WTC11 (cell line): ENCODE measurements at regions not wholly inside any gene's neighbourhood (a gene's known extent, or its start where the extent isn't known, plus 50 kb on each side); places are given as distances from the start of the nearest gene placed in this dataset.

Experiments used
- ATAC-seq: fragments of 200-7000 bp; cut with Tn5 transposase; 2 replicates; pipeline ENCODE4 v1.10.0; 2021; ENCODE audit warnings: mild to moderate bottlenecking, moderate library complexity
- CTCF ChIA-PET: fragments of 300-600 bp; sonication (Branson Sonifier 250); formaldehyde crosslinking; loops from one replicate; lab custom pipeline; 2021; ENCODE audit warnings: antibody characterized with exemption; lab: Charles Lee
- POLR2A ChIA-PET: fragments of 350-600 bp; sonication (Branson Sonifier 250); formaldehyde crosslinking; loops from one replicate; lab custom pipeline; 2021; ENCODE audit warnings: antibody characterized with exemption; lab: Charles Lee
- DNase-seq: peaks from one replicate; pipeline ENCODE4 v3.0.0; 2021; ENCODE audit warnings: low spot score
- H3K27ac Mint-ChIP-seq: 2 replicates; pipeline ENCODE4 v1.8.0; 2021; ENCODE audit warnings: mixed read lengths
- H3K27me3 Mint-ChIP-seq: 2 replicates; pipeline ENCODE4 v1.8.0; 2021; ENCODE audit warnings: low read depth, mild to moderate bottlenecking, moderate library complexity, mixed read lengths
- H3K36me3 Mint-ChIP-seq: 2 replicates; pipeline ENCODE4 v1.8.0; 2021; ENCODE audit warnings: mixed read lengths
- H3K4me1 Mint-ChIP-seq: 2 replicates; pipeline ENCODE4 v1.8.0; 2022; ENCODE audit warnings: mixed read lengths
- H3K4me3 Mint-ChIP-seq: 2 replicates; pipeline ENCODE4 v1.8.0; 2021; ENCODE audit warnings: mild to moderate bottlenecking, moderate library complexity, mixed read lengths
- H3K9me3 Mint-ChIP-seq: 2 replicates; pipeline ENCODE4 v1.8.0; 2021; ENCODE audit warnings: mixed read lengths
- EMX1 ChIP-seq: fragments of 250-450 bp; sonication (Bioruptor Pico); IDR thresholded peaks from 2 replicates; pipeline ENCODE4 v1.8.0; 2021; ENCODE audit warnings: mild to moderate bottlenecking
- ESRRA ChIP-seq: sonication (generic); formaldehyde crosslinking; IDR thresholded peaks from 2 replicates; pipeline ENCODE4 v1.8.1; 2022; ENCODE audit warnings: mild to moderate bottlenecking, missing genetic modification reagents, borderline replicate concordance
- GABPB1 ChIP-seq: sonication (generic); formaldehyde crosslinking; IDR thresholded peaks from 2 replicates; pipeline ENCODE4 v1.8.1; 2023; ENCODE audit warnings: mild to moderate bottlenecking, missing genetic modification reagents
- NFATC4 ChIP-seq: fragments of 250-450 bp; sonication (Bioruptor Pico); IDR thresholded peaks from 2 replicates; pipeline ENCODE4 v1.9.0; 2021; ENCODE audit warnings: mild to moderate bottlenecking
- NFYB ChIP-seq: sonication (generic); formaldehyde crosslinking; conservative IDR thresholded peaks from 2 replicates; pipeline ENCODE4 v1.8.0; 2022; ENCODE audit warnings: low read depth, missing genetic modification reagents
- NR2C2 ChIP-seq: sonication (generic); formaldehyde crosslinking; IDR thresholded peaks from 2 replicates; pipeline ENCODE4 v1.8.0; 2022; ENCODE audit warnings: mild to moderate bottlenecking, missing genetic modification reagents
- OVOL2 ChIP-seq: fragments of 250-450 bp; sonication (Bioruptor Pico); IDR thresholded peaks from 2 replicates; pipeline ENCODE4 v1.9.0; 2021; ENCODE audit warnings: mild to moderate bottlenecking, borderline replicate concordance
- RORB ChIP-seq: fragments of 250-450 bp; sonication (Bioruptor Pico); IDR thresholded peaks from 2 replicates; pipeline ENCODE4 v1.9.0; 2021; ENCODE audit warnings: mild to moderate bottlenecking
- SOX15 ChIP-seq: fragments of 250-450 bp; sonication (Bioruptor Pico); IDR thresholded peaks from 2 replicates; pipeline ENCODE4 v1.9.0; 2021; ENCODE audit warnings: mild to moderate bottlenecking
- SP1 ChIP-seq: sonication (generic); formaldehyde crosslinking; conservative IDR thresholded peaks from 2 replicates; pipeline ENCODE4 v1.8.1; 2022; ENCODE audit warnings: missing genetic modification reagents
- TCF7 ChIP-seq: sonication (generic); formaldehyde crosslinking; IDR thresholded peaks from 2 replicates; pipeline ENCODE4 v1.8.0; 2022; ENCODE audit warnings: mild to moderate bottlenecking, low read depth, missing genetic modification reagents, moderate library complexity
- TEAD4 ChIP-seq: sonication (generic); formaldehyde crosslinking; IDR thresholded peaks from 2 replicates; pipeline ENCODE4 v1.8.0; 2022; ENCODE audit warnings: mild to moderate bottlenecking, missing genetic modification reagents
- TP53 ChIP-seq: sonication (generic); formaldehyde crosslinking; IDR thresholded peaks from 2 replicates; pipeline ENCODE4 v1.8.1; 2023; ENCODE audit warnings: mild to moderate bottlenecking, missing genetic modification reagents
- ZNF138 ChIP-seq: sonication (generic); formaldehyde crosslinking; conservative IDR thresholded peaks from 2 replicates; pipeline ENCODE4 v1.8.1; 2022; ENCODE audit warnings: mild to moderate bottlenecking, moderate library complexity, missing genetic modification reagents
- ZNF219 ChIP-seq: sonication (generic); formaldehyde crosslinking; IDR thresholded peaks from 2 replicates; pipeline ENCODE4 v1.8.0; 2023; ENCODE audit warnings: missing genetic modification reagents, mild to moderate bottlenecking, borderline replicate concordance
- ZNF423 ChIP-seq: fragments of 250-450 bp; sonication (Bioruptor Pico); IDR thresholded peaks from 2 replicates; pipeline ENCODE4 v2.1.2; 2022; ENCODE audit warnings: mild to moderate bottlenecking, moderate library complexity
- TF ChIP-seq, protein P1 (sequence below): sonication (generic); formaldehyde crosslinking; IDR thresholded peaks from 2 replicates; pipeline ENCODE4 v1.8.0; 2022; ENCODE audit warnings: mild to moderate bottlenecking, missing genetic modification reagents
- TF ChIP-seq, protein P2 (sequence below): sonication (generic); formaldehyde crosslinking; IDR thresholded peaks from 2 replicates; pipeline ENCODE4 v1.8.1; 2022; ENCODE audit warnings: low read depth, mild to moderate bottlenecking, moderate library complexity, missing genetic modification reagents, borderline replicate concordance
- TF ChIP-seq, protein P3 (sequence below): fragments of 200-600 bp; IDR thresholded peaks from 2 replicates; pipeline ENCODE4 v1.8.0; 2022; ENCODE audit warnings: antibody characterized with exemption
- TF ChIP-seq, protein P4 (sequence below): sonication (generic); formaldehyde crosslinking; conservative IDR thresholded peaks from 2 replicates; pipeline ENCODE4 v1.8.1; 2023; ENCODE audit warnings: mild to moderate bottlenecking, low read depth, missing genetic modification reagents, moderate library complexity
- TF ChIP-seq, protein P5 (sequence below): sonication (generic); formaldehyde crosslinking; IDR thresholded peaks from 2 replicates; pipeline ENCODE4 v1.8.1; 2023; ENCODE audit warnings: mild to moderate bottlenecking, moderate library complexity, missing genetic modification reagents

DNA sequence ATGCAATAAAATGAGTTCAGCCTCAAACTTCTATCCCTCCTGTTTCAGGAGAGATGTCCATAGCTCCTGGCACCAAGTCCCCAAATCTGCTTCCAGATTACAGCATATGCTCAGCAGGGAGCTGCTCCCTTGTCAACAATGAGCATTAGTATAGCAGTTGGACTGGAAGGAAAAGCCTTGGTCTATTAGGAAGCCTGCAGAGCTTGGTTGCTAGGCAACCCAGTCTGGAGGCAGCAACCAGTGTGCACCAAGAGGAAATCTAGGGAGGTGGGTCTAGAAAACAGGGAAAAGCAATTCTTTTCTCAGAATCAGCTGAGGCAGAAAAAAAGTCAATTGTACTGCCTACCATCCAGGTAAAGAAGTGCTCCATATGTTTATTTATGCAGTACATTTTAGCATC is 229.5 kb upstream of the NMUR2 start:
- POLR2A ChIA-PET, result no interaction called here
- Mint-ChIP-seq H3K36me3 (no peaks in the 10 kb centered on the region), H3K27ac (no peak overlapping the region), H3K9me3 (no peaks in the 10 kb centered on the region), H3K4me1 (no peaks in the 10 kb centered on the region), H3K4me3 (no peak overlapping the region), H3K27me3 (peaks cover 23% of the 10 kb centered on the region)
- DNase-seq (peak; percentile 10), ATAC-seq (peak; percentile 64)
- CTCF ChIA-PET, result no interaction called here
- TF ChIP-seq, protein P1, sequence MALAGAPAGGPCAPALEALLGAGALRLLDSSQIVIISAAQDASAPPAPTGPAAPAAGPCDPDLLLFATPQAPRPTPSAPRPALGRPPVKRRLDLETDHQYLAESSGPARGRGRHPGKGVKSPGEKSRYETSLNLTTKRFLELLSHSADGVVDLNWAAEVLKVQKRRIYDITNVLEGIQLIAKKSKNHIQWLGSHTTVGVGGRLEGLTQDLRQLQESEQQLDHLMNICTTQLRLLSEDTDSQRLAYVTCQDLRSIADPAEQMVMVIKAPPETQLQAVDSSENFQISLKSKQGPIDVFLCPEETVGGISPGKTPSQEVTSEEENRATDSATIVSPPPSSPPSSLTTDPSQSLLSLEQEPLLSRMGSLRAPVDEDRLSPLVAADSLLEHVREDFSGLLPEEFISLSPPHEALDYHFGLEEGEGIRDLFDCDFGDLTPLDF (CRISPR knock-in tag), result no peak
- TF ChIP-seq OVOL2 (CRISPR knock-in tag), result no peak
- TF ChIP-seq SP1 (CRISPR knock-in tag), result no peak
- no peak for TF ChIP-seq ZNF423 (CRISPR knock-in tag)
- no peak for TF ChIP-seq TCF7
- no peak for TF ChIP-seq GABPB1 (CRISPR knock-in tag)
- TF ChIP-seq, protein P2, sequence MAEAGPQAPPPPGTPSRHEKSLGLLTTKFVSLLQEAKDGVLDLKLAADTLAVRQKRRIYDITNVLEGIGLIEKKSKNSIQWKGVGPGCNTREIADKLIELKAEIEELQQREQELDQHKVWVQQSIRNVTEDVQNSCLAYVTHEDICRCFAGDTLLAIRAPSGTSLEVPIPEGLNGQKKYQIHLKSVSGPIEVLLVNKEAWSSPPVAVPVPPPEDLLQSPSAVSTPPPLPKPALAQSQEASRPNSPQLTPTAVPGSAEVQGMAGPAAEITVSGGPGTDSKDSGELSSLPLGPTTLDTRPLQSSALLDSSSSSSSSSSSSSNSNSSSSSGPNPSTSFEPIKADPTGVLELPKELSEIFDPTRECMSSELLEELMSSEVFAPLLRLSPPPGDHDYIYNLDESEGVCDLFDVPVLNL (CRISPR knock-in tag), result no peak
- TF ChIP-seq NR2C2 (CRISPR knock-in tag), result no peak

DNA sequence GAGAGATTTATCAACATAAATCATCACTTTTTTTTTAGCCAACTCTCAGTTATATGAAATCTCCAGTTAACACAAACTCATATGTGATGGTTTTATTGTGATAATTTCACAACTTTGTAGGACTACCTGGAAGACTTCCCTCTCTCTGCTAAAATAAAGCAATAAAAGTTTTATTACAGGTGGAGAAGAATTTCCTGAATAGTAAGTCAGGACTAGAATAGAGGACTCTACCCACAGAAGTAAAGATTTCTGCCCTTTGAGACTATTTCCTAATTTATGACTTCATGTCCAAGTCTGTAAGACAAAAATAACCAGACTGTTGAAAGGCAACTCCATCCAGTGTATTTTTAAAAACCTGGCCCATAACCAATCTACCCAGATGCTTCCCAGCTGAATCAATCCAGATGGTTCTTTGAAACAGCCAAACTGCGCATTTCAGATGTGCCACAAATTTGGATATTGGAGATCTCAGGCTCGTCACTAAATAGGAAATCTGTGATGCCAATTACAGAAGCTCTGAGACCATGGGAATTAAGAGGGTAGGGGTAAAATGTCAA is 234.0 kb upstream of the NMUR2 start:
- Mint-ChIP-seq H3K27ac (no peak overlapping the region), H3K9me3 (no peaks in the 10 kb centered on the region), H3K36me3 (no peaks in the 10 kb centered on the region), H3K4me3 (no peak overlapping the region), H3K4me1 (peaks cover 20% of the 10 kb centered on the region), H3K27me3 (peaks cover 68% of the 10 kb centered on the region)
- ATAC-seq (no peak), DNase-seq (no peak)
- ChIA-PET POLR2A (no interaction called here), CTCF (no interaction called here)
- TF ChIP-seq NFATC4 (CRISPR knock-in tag), result no peak
- no peak for TF ChIP-seq SOX15
- TF ChIP-seq ZNF219 (CRISPR knock-in tag), result no peak
- TF ChIP-seq TEAD4 (CRISPR knock-in tag), result no peak
- TF ChIP-seq, protein P3, sequence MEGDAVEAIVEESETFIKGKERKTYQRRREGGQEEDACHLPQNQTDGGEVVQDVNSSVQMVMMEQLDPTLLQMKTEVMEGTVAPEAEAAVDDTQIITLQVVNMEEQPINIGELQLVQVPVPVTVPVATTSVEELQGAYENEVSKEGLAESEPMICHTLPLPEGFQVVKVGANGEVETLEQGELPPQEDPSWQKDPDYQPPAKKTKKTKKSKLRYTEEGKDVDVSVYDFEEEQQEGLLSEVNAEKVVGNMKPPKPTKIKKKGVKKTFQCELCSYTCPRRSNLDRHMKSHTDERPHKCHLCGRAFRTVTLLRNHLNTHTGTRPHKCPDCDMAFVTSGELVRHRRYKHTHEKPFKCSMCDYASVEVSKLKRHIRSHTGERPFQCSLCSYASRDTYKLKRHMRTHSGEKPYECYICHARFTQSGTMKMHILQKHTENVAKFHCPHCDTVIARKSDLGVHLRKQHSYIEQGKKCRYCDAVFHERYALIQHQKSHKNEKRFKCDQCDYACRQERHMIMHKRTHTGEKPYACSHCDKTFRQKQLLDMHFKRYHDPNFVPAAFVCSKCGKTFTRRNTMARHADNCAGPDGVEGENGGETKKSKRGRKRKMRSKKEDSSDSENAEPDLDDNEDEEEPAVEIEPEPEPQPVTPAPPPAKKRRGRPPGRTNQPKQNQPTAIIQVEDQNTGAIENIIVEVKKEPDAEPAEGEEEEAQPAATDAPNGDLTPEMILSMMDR, result no peak
- no peak for TF ChIP-seq ESRRA (CRISPR knock-in tag)
- no peak for TF ChIP-seq ZNF138 (CRISPR knock-in tag)
- TF ChIP-seq, protein P4, sequence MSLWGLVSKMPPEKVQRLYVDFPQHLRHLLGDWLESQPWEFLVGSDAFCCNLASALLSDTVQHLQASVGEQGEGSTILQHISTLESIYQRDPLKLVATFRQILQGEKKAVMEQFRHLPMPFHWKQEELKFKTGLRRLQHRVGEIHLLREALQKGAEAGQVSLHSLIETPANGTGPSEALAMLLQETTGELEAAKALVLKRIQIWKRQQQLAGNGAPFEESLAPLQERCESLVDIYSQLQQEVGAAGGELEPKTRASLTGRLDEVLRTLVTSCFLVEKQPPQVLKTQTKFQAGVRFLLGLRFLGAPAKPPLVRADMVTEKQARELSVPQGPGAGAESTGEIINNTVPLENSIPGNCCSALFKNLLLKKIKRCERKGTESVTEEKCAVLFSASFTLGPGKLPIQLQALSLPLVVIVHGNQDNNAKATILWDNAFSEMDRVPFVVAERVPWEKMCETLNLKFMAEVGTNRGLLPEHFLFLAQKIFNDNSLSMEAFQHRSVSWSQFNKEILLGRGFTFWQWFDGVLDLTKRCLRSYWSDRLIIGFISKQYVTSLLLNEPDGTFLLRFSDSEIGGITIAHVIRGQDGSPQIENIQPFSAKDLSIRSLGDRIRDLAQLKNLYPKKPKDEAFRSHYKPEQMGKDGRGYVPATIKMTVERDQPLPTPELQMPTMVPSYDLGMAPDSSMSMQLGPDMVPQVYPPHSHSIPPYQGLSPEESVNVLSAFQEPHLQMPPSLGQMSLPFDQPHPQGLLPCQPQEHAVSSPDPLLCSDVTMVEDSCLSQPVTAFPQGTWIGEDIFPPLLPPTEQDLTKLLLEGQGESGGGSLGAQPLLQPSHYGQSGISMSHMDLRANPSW (CRISPR knock-in tag), result no peak
- no peak for TF ChIP-seq RORB (CRISPR knock-in tag)
- TF ChIP-seq TP53 (CRISPR knock-in tag), result no peak
- TF ChIP-seq NFYB (CRISPR knock-in tag), result no peak
- TF ChIP-seq, protein P5, sequence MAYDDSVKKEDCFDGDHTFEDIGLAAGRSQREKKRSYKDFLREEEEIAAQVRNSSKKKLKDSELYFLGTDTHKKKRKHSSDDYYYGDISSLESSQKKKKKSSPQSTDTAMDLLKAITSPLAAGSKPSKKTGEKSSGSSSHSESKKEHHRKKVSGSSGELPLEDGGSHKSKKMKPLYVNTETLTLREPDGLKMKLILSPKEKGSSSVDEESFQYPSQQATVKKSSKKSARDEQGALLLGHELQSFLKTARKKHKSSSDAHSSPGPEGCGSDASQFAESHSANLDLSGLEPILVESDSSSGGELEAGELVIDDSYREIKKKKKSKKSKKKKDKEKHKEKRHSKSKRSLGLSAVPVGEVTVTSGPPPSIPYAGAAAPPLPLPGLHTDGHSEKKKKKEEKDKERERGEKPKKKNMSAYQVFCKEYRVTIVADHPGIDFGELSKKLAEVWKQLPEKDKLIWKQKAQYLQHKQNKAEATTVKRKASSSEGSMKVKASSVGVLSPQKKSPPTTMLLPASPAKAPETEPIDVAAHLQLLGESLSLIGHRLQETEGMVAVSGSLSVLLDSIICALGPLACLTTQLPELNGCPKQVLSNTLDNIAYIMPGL, result no peak
- no peak for TF ChIP-seq EMX1 (CRISPR knock-in tag)
